HL-60 (cell line): ENCODE measurements at regions not wholly inside any gene's neighbourhood (a gene's known extent, or its start where the extent isn't known, plus 50 kb on each side); places are given as distances from the start of the nearest gene placed in this dataset.

Experiments
- DNase-seq, 2 experiments: peaks; one replicate each; pipeline ENCODE4 v3.0.0-alpha.2; 2010 to 2020; ENCODE audit warnings: low read depth in 1 of 2, low spot score in 1 of 2
- H3K27ac ChIP-seq: fragments of 250-450 bp; sonication (Bioruptor Pico); replicated peaks from 2 replicates; pipeline ENCODE4 v1.5.1; 2020; ENCODE audit warnings: mild to moderate bottlenecking, moderate library complexity
- H3K27me3 ChIP-seq: fragments of 250-450 bp; sonication (Bioruptor Pico); 2 replicates; pipeline ENCODE4 v1.5.1; 2021; ENCODE audit warnings: mild to moderate bottlenecking, moderate library complexity; ENCODE audit not compliant: insufficient read depth, poor library complexity, severe bottlenecking
- H3K4me3 ChIP-seq: replicated peaks from 2 replicates; pipeline ENCODE4 v1.5.1; 2011; ENCODE audit warnings: mild to moderate bottlenecking, control low read depth, low read length; ENCODE audit not compliant: insufficient read depth
- GABPA ChIP-seq: IDR thresholded peaks from 2 replicates; pipeline ENCODE4 v1.6.1; 2012; ENCODE audit warnings: low read depth
- POLR2AphosphoS5 ChIP-seq: IDR thresholded peaks from 2 replicates; pipeline ENCODE4 v1.6.1; 2012; ENCODE audit warnings: low read depth
- REST ChIP-seq: IDR thresholded peaks from 2 replicates; pipeline ENCODE4 v1.6.1; 2012; ENCODE audit warnings: low read depth; ENCODE audit not compliant: insufficient replicate concordance
- SPI1 ChIP-seq: IDR thresholded peaks from 2 replicates; pipeline ENCODE4 v1.6.1; 2012; ENCODE audit warnings: low read depth, mild to moderate bottlenecking, borderline replicate concordance
- TF ChIP-seq, protein P1 (sequence below): IDR thresholded peaks from one replicate; pipeline ENCODE4 v1.5.1; 2011; ENCODE audit warnings: low read length, control low read depth, inconsistent platforms; ENCODE audit not compliant: insufficient read depth

DNA sequence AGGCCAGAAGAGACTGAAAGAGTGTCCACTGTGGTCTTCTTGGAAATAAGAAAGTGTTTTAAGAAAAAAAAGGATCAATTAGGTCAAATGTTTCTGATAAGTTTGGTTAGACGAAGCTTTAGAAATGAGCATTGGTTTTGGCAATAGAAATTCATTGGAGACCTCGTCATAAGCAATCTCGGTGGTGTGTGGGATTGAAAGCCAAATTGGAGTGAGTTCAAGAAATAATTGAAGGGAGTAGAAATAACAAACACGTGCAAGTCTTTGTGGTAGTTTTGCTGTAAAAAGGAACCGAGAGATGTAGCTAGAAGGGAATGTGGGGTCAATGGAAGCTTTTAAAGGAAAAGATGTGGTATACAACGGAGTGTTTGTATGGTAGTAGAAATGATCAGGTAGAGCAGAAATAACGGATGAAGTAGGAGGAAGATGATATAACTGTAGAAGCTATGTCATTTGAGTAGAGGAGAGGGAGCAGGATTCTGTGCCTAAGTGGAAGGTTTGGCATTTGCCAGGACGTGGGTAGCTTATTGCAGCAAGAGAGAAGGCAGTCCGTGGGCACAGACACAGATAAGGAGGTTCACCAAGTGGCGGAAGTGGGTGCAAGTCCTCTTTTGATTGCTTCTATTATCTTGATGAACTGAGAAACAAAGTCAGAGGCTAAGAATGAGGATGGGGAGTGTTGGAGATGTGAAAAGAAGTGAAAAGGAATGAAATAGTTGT, 146.2 kb downstream of the DACT1 start:
- Histone ChIP-seq H3K27me3 (peaks cover 2% of the 10 kb centered on the region), H3K4me3 (no peak overlapping the region), H3K27ac (no peak overlapping the region)
- TF ChIP-seq REST = no peak
- TF ChIP-seq SPI1 = no peak
- no peak for TF ChIP-seq GABPA
- no peak for TF ChIP-seq POLR2AphosphoS5
- TF ChIP-seq, protein P1, sequence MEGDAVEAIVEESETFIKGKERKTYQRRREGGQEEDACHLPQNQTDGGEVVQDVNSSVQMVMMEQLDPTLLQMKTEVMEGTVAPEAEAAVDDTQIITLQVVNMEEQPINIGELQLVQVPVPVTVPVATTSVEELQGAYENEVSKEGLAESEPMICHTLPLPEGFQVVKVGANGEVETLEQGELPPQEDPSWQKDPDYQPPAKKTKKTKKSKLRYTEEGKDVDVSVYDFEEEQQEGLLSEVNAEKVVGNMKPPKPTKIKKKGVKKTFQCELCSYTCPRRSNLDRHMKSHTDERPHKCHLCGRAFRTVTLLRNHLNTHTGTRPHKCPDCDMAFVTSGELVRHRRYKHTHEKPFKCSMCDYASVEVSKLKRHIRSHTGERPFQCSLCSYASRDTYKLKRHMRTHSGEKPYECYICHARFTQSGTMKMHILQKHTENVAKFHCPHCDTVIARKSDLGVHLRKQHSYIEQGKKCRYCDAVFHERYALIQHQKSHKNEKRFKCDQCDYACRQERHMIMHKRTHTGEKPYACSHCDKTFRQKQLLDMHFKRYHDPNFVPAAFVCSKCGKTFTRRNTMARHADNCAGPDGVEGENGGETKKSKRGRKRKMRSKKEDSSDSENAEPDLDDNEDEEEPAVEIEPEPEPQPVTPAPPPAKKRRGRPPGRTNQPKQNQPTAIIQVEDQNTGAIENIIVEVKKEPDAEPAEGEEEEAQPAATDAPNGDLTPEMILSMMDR = no peak
- DNase-seq = no peak

DNA sequence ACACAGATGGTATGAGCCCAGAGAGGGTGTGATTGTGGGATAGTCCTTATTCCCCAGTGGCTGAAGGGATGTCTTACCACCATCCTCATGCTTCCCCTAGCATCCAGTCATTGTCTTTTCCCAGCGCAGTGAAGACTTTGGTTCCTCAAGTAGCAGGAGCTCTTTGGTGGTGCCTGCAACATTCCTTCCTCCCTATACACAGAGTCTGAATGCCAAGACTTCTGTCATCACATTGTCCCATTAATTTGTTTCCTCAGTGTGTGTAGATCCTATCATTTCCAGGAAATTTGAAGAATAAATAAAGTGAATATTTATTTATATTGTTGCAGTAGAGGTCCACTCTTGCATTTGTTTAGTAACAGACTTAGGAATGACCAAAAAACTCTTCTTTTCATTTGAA, 147.2 kb downstream of the DACT1 start:
- no peak for TF ChIP-seq REST
- TF ChIP-seq GABPA = no peak
- H3K27me3 ChIP-seq = peaks cover 4% of the 10 kb centered on the region
- no peak overlapping the region for H3K27ac ChIP-seq
- no peak overlapping the region for H3K4me3 ChIP-seq
- no peak for DNase-seq

DNA sequence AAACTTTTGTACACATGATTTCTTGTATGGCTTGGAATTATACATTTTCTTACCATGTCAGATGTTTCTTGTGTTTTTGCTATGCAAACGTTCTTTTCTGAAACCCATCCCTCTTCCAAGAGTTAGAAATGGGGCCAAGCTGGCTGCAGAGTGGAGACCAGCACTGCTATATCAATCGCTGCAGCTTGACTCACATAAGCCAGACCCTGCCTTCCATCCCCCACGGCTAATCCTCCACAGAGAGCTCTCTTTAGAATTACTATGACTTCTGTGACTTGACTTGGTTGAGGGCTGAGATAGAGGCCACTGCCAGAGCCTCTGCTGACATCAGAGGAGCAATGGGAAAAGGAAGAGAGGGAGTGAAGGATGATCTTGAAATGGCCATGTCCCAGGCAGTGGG, 147.9 kb downstream of the DACT1 start:
- peaks cover 4% of the 10 kb centered on the region for H3K27me3 ChIP-seq
- no peak for DNase-seq
- TF ChIP-seq POLR2AphosphoS5 (no peak), SPI1 (no peak)
- no peak overlapping the region for H3K27ac ChIP-seq
- H3K4me3 ChIP-seq = no peak overlapping the region

GRCh38 chr14:58787592-58787991, 149.8 kb downstream of the DACT1 start:
- TF ChIP-seq, protein P1 = no peak
- no peak for TF ChIP-seq REST
- TF ChIP-seq SPI1 = no peak
- no peak for TF ChIP-seq POLR2AphosphoS5
- DNase-seq = no peak
- no peak overlapping the region for H3K27ac ChIP-seq

More at GRCh38 chr14:58787592-58787991, 149.8 kb downstream of the DACT1 start:
- H3K4me3 ChIP-seq = no peak overlapping the region
- peaks cover 4% of the 10 kb centered on the region for H3K27me3 ChIP-seq
